Sigmoid colon (tissue), 4 donors: ENCODE measurements at regions not wholly inside any gene's neighbourhood (a gene's known extent, or its start where the extent isn't known, plus 50 kb on each side); places are given as distances from the start of the nearest gene placed in this dataset.

Source experiments
- CTCF ChIP-seq, 4 experiments: fragments of 450-650 bp in 3 of 4; fragments of 200-600 bp in 1 of 4; IDR thresholded peaks; one replicate each; pipeline ENCODE4 v1.5.1; 2016 to 2019; ENCODE audit warnings: antibody characterized with exemption in 4 of 4, mild to moderate bottlenecking in 3 of 4, moderate library complexity in 2 of 4
- EP300 ChIP-seq, 4 donors: sonication (generic); formaldehyde crosslinking; IDR thresholded peaks; one replicate each; pipeline ENCODE4 v1.6.1; 2017; ENCODE audit warnings: antibody characterized with exemption in 4 of 4
- POLR2A ChIP-seq, 2 donors: fragments of 450-650 bp; IDR thresholded peaks; one replicate each; pipeline ENCODE4 v1.6.1; 2016; ENCODE audit warnings: antibody characterized with exemption in 2 of 2, mild to moderate bottlenecking in 2 of 2, moderate library complexity in 2 of 2

- TF ChIP-seq CTCF (IDR thresholded peaks at IDR 0.05) (no peak), POLR2A (IDR thresholded peaks at IDR 0.05) (no peak), EP300 (IDR thresholded peaks at IDR 0.05) (no peak)
These were observed 309.3 kb upstream of the SEMA6A start for GRCh38 chr5:116883875-116884274.
